Ascending aorta (tissue), 2 donors: ENCODE measurements at regions not wholly inside any gene's neighbourhood (a gene's known extent, or its start where the extent isn't known, plus 50 kb on each side); places are given as distances from the start of the nearest gene placed in this dataset.

Experiments
- DNase-seq, 2 donors: peaks; one replicate each; pipeline ENCODE4 v3.0.0-alpha.2; 2019; ENCODE audit warnings: low spot score in 2 of 2
- H3K27ac ChIP-seq, 2 donors: fragments of 200-600 bp; sonication (generic); one replicate each; pipeline ENCODE4 v1.5.1; 2016 to 2017; ENCODE audit warnings: mild to moderate bottlenecking in 1 of 2
- H3K27me3 ChIP-seq: fragments of 200-600 bp; sonication (generic); one replicate; pipeline ENCODE4 v1.5.1; 2017
- H3K36me3 ChIP-seq, 2 donors: fragments of 200-600 bp; sonication (generic); one replicate each; pipeline ENCODE4 v1.5.1; 2016
- H3K4me1 ChIP-seq, 2 donors: fragments of 200-600 bp; sonication (generic); one replicate each; pipeline ENCODE4 v1.5.1; 2016 to 2017; ENCODE audit warnings: mild to moderate bottlenecking in 1 of 2
- H3K4me3 ChIP-seq, 2 donors: fragments of 200-600 bp; sonication (generic); one replicate each; pipeline ENCODE4 v1.5.1; 2016 to 2017; ENCODE audit warnings: mild to moderate bottlenecking in 1 of 2
- H3K9me3 ChIP-seq, 2 donors: fragments of 200-600 bp; sonication (generic); one replicate each; pipeline ENCODE4 v1.5.1; 2016
- intact Hi-C: fragments of 100-400 bp; cut with DNase I; formaldehyde crosslinking; loops from one replicate; pipeline ENCODE4 v1.15.1; 2023
- TF ChIP-seq, protein P1 (sequence below), 3 experiments: fragments of 200-600 bp in 2 of 3; fragments of 450-650 bp in 1 of 3; sonication (generic) in 2 of 3; IDR thresholded peaks; one replicate each; pipeline ENCODE4 v1.5.1; 2016 to 2019; ENCODE audit warnings: antibody characterized with exemption in 3 of 3, mild to moderate bottlenecking in 1 of 3, moderate library complexity in 1 of 3

DNA sequence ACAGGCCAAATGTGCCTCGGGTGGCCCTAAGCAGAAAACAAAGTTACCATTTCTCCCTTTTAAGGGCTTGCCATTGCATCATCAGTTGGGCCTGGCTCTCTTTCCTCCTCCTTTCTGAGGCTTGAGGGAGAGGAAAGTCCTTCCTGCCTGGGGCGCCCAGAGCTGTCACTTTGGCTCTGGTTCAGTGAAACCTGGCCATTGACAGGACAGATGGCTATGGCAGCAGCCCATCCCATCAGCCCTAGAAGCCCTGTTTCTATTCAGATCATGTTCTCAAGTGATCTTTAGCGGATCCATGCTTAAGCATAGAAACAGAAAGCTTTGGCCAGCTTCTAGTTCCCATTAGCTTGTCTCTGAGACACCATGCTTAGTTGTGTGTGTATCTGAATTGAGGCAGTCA, 293.4 kb downstream of the YTHDC2 start:
- H3K4me3 ChIP-seq, result peak overlapping the region in 1 of 2 donors; percentile 47
- peak overlapping the region; percentile 61 to 73 for H3K27ac ChIP-seq
- no peaks in the 10 kb centered on the region for H3K27me3 ChIP-seq
- H3K4me1 ChIP-seq, result peaks cover 0 to 6% of the 10 kb centered on the region in 2 donors
- TF ChIP-seq, protein P1, sequence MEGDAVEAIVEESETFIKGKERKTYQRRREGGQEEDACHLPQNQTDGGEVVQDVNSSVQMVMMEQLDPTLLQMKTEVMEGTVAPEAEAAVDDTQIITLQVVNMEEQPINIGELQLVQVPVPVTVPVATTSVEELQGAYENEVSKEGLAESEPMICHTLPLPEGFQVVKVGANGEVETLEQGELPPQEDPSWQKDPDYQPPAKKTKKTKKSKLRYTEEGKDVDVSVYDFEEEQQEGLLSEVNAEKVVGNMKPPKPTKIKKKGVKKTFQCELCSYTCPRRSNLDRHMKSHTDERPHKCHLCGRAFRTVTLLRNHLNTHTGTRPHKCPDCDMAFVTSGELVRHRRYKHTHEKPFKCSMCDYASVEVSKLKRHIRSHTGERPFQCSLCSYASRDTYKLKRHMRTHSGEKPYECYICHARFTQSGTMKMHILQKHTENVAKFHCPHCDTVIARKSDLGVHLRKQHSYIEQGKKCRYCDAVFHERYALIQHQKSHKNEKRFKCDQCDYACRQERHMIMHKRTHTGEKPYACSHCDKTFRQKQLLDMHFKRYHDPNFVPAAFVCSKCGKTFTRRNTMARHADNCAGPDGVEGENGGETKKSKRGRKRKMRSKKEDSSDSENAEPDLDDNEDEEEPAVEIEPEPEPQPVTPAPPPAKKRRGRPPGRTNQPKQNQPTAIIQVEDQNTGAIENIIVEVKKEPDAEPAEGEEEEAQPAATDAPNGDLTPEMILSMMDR (IDR thresholded peaks at IDR 0.05), result no peak
- H3K9me3 ChIP-seq, result no peaks in the 10 kb centered on the region
- H3K36me3 ChIP-seq, result no peaks in the 10 kb centered on the region
- intact Hi-C loops, result loop anchor here (5.0 kb wide), 1 partner anchor 640 kb away; no protein-coding TSS in a partner anchor
- no peak for DNase-seq

DNA sequence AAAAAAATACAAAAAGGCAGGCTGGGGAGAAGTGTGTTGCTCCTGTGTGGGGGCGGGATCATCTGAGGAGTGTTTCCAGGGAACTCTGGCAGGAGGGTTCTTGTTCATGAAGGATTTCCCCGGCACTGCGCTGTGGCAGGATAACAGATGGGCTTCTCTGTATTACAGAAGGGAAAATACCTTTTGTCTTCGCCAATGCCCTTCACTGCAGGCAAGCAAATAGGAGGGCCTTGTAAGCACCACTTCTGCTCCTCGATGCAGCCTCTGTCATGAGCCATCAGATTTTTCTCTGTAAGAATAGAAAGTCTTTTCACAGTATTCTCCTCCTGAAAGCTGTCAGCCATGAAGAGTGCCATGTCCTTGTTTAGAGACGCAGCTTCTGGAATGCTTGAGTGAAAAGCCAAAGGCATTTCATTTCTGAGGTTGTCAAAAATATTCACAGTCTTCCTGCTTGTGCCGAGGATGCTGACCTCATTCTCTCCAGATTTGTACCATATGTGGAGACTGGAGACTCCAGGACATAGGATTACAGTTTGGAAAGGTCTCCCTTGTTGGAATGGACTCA, 294.0 kb downstream of the YTHDC2 start:
- no peaks in the 10 kb centered on the region for H3K36me3 ChIP-seq
- intact Hi-C loops, result loop anchor here (5.0 kb wide), 1 partner anchor 640 kb away; no protein-coding TSS in a partner anchor
- peaks cover 0 to 6% of the 10 kb centered on the region in 2 donors for H3K4me1 ChIP-seq
- TF ChIP-seq, protein P1 (IDR thresholded peaks at IDR 0.05), result no peak
- no peaks in the 10 kb centered on the region for H3K9me3 ChIP-seq
- H3K27me3 ChIP-seq, result no peaks in the 10 kb centered on the region
- no peak for DNase-seq
- peak overlapping the region in 1 of 2 donors; percentile 47 for H3K4me3 ChIP-seq
- peak overlapping the region; percentile 61 to 73 for H3K27ac ChIP-seq

- Histone ChIP-seq H3K4me1 (peaks cover 0 to 6% of the 10 kb centered on the region in 2 donors), H3K36me3 (no peaks in the 10 kb centered on the region), H3K9me3 (no peaks in the 10 kb centered on the region), H3K4me3 (no peak overlapping the region), H3K27me3 (no peaks in the 10 kb centered on the region), H3K27ac (peak overlapping the region in 1 of 2 donors; percentile 61)
- TF ChIP-seq, protein P1 (IDR thresholded peaks at IDR 0.05), result no peak
- no peak for DNase-seq
- intact Hi-C loops, result loop anchor here (5.0 kb wide), 1 partner anchor 638 kb away; no protein-coding TSS in a partner anchor
These were observed 295.5 kb downstream of the YTHDC2 start for GRCh38 chr5:113808956-113809355.

DNA sequence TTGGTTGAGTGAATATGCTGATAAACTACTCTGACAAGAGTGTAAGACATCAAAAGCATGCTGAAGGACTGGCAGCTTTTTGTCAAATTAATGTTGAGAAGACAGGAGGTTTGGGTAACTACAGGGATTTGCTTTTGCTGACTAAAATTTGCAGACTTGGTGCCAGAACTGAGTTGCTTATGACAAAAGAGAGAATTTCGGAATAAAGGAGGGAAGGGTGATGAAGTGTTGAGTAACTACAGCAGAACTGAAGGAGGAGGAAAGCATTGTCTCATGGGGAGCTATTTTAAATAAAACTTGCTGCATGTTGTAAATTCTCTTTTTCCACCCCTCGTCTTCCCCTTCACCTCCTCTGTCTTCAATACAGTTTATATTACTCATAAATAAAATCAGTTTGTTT, 296.1 kb downstream of the YTHDC2 start:
- TF ChIP-seq, protein P1 (IDR thresholded peaks at IDR 0.05), result no peak
- Histone ChIP-seq H3K27me3 (no peaks in the 10 kb centered on the region), H3K9me3 (no peaks in the 10 kb centered on the region), H3K4me1 (peaks cover 0 to 6% of the 10 kb centered on the region in 2 donors), H3K27ac (no peak overlapping the region), H3K36me3 (no peaks in the 10 kb centered on the region), H3K4me3 (no peak overlapping the region)
- intact Hi-C loops, result loop anchor here (5.0 kb wide), 1 partner anchor 638 kb away; no protein-coding TSS in a partner anchor
- DNase-seq, result no peak

DNA sequence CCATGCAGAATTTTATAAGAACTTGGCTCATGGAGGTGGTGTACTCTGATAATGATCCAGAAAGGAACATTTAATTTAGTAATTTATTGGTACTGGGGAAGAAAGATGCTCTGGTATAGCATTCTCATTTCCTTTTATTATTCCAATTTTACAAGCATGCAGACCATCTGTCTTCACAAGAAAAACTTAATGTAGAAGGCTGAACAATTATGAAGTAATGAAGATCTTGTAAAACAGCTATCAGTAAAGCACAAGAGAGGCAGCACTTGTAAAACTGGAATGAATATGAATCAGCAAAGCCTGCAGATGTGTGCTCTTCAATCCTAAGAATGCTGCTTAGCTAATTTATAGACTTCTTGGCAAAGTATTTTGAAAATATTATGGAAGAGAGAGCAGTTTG, 300.0 kb downstream of the YTHDC2 start:
- H3K36me3 ChIP-seq, result no peaks in the 10 kb centered on the region
- DNase-seq, result no peak
- TF ChIP-seq, protein P1 (IDR thresholded peaks at IDR 0.05), result no peak
- H3K9me3 ChIP-seq, result no peaks in the 10 kb centered on the region
- H3K4me3 ChIP-seq, result no peak overlapping the region
- intact Hi-C loops, result no loop called here
- no peaks in the 10 kb centered on the region for H3K27me3 ChIP-seq
- H3K27ac ChIP-seq, result no peak overlapping the region
- peaks cover 0 to 3% of the 10 kb centered on the region in 2 donors for H3K4me1 ChIP-seq
